Neural progenitor cell (in vitro differentiated cells): ENCODE measurements at regions not wholly inside any gene's neighbourhood (a gene's known extent, or its start where the extent isn't known, plus 50 kb on each side); places are given as distances from the start of the nearest gene placed in this dataset.

Experiments used
- DNase-seq: peaks from one replicate; pipeline ENCODE4 v3.0.0-alpha.2; 2016; ENCODE audit warnings: low spot score
- H2AFZ ChIP-seq: fragments of 200-600 bp; sonication (generic); replicated peaks from 2 replicates; pipeline ENCODE4 v1.6.1; 2016; ENCODE audit warnings: antibody characterized with exemption
- H3F3A ChIP-seq: fragments of 200-600 bp; sonication (generic); 2 replicates; pipeline ENCODE4 v1.6.1; 2016; ENCODE audit warnings: antibody characterized with exemption, low read depth
- H3K27ac ChIP-seq: fragments of 200-600 bp; sonication (generic); 2 replicates; pipeline ENCODE4 v1.5.1; 2016; ENCODE audit warnings: mild to moderate bottlenecking
- H3K27me3 ChIP-seq: fragments of 200-600 bp; sonication (generic); 2 replicates; pipeline ENCODE4 v1.6.1; 2016; ENCODE audit warnings: mild to moderate bottlenecking, moderate library complexity
- H3K36me3 ChIP-seq: fragments of 200-600 bp; sonication (generic); 2 replicates; pipeline ENCODE4 v1.5.1; 2016
- H3K4me1 ChIP-seq: fragments of 200-600 bp; sonication (generic); 2 replicates; pipeline ENCODE4 v1.6.1; 2016; ENCODE audit warnings: mixed run types
- H3K4me2 ChIP-seq: fragments of 200-600 bp; sonication (generic); 2 replicates; pipeline ENCODE4 v1.6.1; 2016
- H3K4me3 ChIP-seq: fragments of 200-600 bp; sonication (generic); 2 replicates; pipeline ENCODE4 v1.5.1; 2016
- H3K79me2 ChIP-seq: fragments of 200-600 bp; sonication (generic); 2 replicates; pipeline ENCODE4 v1.6.1; 2016; ENCODE audit warnings: low read depth
- H3K9ac ChIP-seq: fragments of 200-600 bp; sonication (generic); 2 replicates; pipeline ENCODE4 v1.6.1; 2016
- H3K9me3 ChIP-seq: fragments of 200-600 bp; sonication (generic); 2 replicates; pipeline ENCODE4 v1.5.1; 2016; ENCODE audit warnings: low read depth
- H4K20me1 ChIP-seq: fragments of 200-600 bp; sonication (generic); 2 replicates; pipeline ENCODE4 v1.6.1; 2016; ENCODE audit warnings: low read depth
- H3K27ac Mint-ChIP-seq: 3 replicates; pipeline ENCODE4 v1.8.0; 2021; ENCODE audit warnings: mixed read lengths
- H3K27me3 Mint-ChIP-seq: 2 replicates; pipeline ENCODE4 v1.8.0; 2022; ENCODE audit warnings: low read depth, mild to moderate bottlenecking, inconsistent platforms, moderate library complexity, mixed read lengths; ENCODE audit not compliant: insufficient read depth
- H3K36me3 Mint-ChIP-seq: 3 replicates; pipeline ENCODE4 v1.8.0; 2021; ENCODE audit warnings: mixed read lengths
- H3K4me1 Mint-ChIP-seq: 3 replicates; pipeline ENCODE4 v1.8.0; 2021; ENCODE audit warnings: mixed read lengths
- H3K4me3 Mint-ChIP-seq: 3 replicates; pipeline ENCODE4 v1.8.0; 2021; ENCODE audit warnings: mild to moderate bottlenecking, moderate library complexity, mixed read lengths
- H3K9me3 Mint-ChIP-seq: 3 replicates; pipeline ENCODE4 v1.8.0; 2020; ENCODE audit warnings: mixed read lengths
- CTCF ChIP-seq: fragments of 200-600 bp; sonication (generic); IDR thresholded peaks from 2 replicates; pipeline ENCODE4 v1.5.1; 2017; ENCODE audit warnings: antibody characterized with exemption, mild to moderate bottlenecking
- EZH2 ChIP-seq: fragments of 200-600 bp; sonication (generic); IDR thresholded peaks from 2 replicates; pipeline ENCODE4 v1.6.1; 2017; ENCODE audit warnings: antibody characterized with exemption, mild to moderate bottlenecking, moderate library complexity
- EZH2phosphoT487 ChIP-seq: fragments of 200-600 bp; sonication (generic); IDR thresholded peaks from 2 replicates; pipeline ENCODE4 v1.6.1; 2017; ENCODE audit warnings: antibody characterized with exemption

DNA sequence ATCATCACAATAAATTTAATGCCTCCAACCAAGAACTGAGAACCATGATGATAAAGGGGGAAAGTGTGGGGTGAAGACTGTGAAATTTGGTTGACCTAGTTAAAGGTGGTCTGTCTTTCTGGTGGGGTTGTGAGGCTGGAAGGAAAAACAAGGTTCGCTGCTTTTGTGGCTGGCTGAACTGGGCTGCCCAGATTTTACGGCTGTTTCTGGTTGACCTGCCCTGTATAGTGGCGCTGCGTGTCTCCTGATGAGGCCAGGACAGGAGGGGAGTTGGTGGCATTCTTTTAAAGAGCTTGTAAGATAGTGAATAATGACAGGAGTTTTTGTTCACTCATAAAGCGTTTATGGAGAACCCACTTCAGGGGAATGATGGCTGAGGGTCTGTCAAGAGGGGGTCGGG, 101.8 kb downstream of the CYP26A1 start:
- H2AFZ ChIP-seq: no peak overlapping the region
- Mint-ChIP-seq H3K27me3 (peaks cover 3% of the 10 kb centered on the region), H3K4me1 (peaks cover 20% of the 10 kb centered on the region), H3K27ac (no peak overlapping the region), H3K4me3 (no peak overlapping the region), H3K9me3 (peaks cover 6% of the 10 kb centered on the region), H3K36me3 (peaks cover 2% of the 10 kb centered on the region)
- H4K20me1 ChIP-seq: no peaks in the 10 kb centered on the region
- H3F3A ChIP-seq: no peaks in the 10 kb centered on the region
- H3K4me1 ChIP-seq: no peaks in the 10 kb centered on the region
- H3K4me3 ChIP-seq: no peak overlapping the region
- DNase-seq: no peak
- no peaks in the 10 kb centered on the region for H3K36me3 ChIP-seq
- H3K27ac ChIP-seq: no peak overlapping the region
- H3K9me3 ChIP-seq: peaks cover 5% of the 10 kb centered on the region
- H3K27me3 ChIP-seq: no peaks in the 10 kb centered on the region
- H3K4me2 ChIP-seq: no peak overlapping the region
- no peaks in the 10 kb centered on the region for H3K79me2 ChIP-seq
- H3K9ac ChIP-seq: no peak overlapping the region
- TF ChIP-seq EZH2: no peak
- TF ChIP-seq EZH2phosphoT487: no peak
- TF ChIP-seq CTCF: no peak

GRCh38 chr10:93177511-93177910, 103.8 kb downstream of the CYP26A1 start:
- no peak overlapping the region for H2AFZ ChIP-seq
- no peak overlapping the region for H3K4me3 ChIP-seq
- H3K79me2 ChIP-seq: no peaks in the 10 kb centered on the region
- no peak overlapping the region for H3K27ac Mint-ChIP-seq
- no peak overlapping the region for H3K4me3 Mint-ChIP-seq
- DNase-seq: no peak
- H3K36me3 Mint-ChIP-seq: no peaks in the 10 kb centered on the region
- peaks cover 20% of the 10 kb centered on the region for H3K4me1 Mint-ChIP-seq
- H3K4me1 ChIP-seq: no peaks in the 10 kb centered on the region
- no peaks in the 10 kb centered on the region for H3F3A ChIP-seq
- no peak overlapping the region for H3K4me2 ChIP-seq
- peaks cover 3% of the 10 kb centered on the region for H3K27me3 Mint-ChIP-seq
- H3K9me3 ChIP-seq: no peaks in the 10 kb centered on the region
- H3K27ac ChIP-seq: no peak overlapping the region
- H4K20me1 ChIP-seq: no peaks in the 10 kb centered on the region
- H3K27me3 ChIP-seq: no peaks in the 10 kb centered on the region
- H3K9ac ChIP-seq: no peak overlapping the region
- H3K9me3 Mint-ChIP-seq: no peaks in the 10 kb centered on the region
- no peaks in the 10 kb centered on the region for H3K36me3 ChIP-seq
- TF ChIP-seq CTCF (no peak), EZH2phosphoT487 (no peak), EZH2 (no peak)

DNA sequence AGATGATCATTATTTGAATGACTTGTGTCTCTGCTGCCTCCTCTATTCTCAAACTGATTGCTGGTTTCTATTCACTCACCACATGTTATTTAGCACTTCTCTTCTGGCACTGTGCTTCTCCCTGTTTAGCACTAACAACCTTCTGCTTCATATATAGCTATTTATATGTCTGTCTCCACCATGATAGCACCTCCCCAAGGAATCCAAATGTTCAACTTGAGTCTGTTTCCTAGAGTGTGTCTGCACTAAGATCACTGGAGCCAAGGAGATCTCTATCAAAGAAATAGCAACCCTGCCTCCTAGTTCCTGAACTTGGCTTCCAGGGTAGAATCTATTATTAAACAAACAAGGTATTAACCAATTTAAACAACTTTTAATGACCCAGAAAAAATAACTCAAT, 104.5 kb downstream of the CYP26A1 start:
- Histone ChIP-seq H3K4me2 (no peak overlapping the region), H3K4me3 (no peak overlapping the region), H3K4me1 (no peaks in the 10 kb centered on the region), H2AFZ (no peak overlapping the region), H4K20me1 (no peaks in the 10 kb centered on the region), H3F3A (no peaks in the 10 kb centered on the region), H3K27me3 (no peaks in the 10 kb centered on the region), H3K9me3 (no peaks in the 10 kb centered on the region), H3K27ac (no peak overlapping the region), H3K79me2 (no peaks in the 10 kb centered on the region), H3K9ac (no peak overlapping the region), H3K36me3 (no peaks in the 10 kb centered on the region)
- H3K4me3 Mint-ChIP-seq: no peak overlapping the region
- DNase-seq: no peak
- H3K27me3 Mint-ChIP-seq: peaks cover 3% of the 10 kb centered on the region
- H3K9me3 Mint-ChIP-seq: no peaks in the 10 kb centered on the region
- H3K36me3 Mint-ChIP-seq: no peaks in the 10 kb centered on the region
- TF ChIP-seq EZH2phosphoT487 (no peak), CTCF (no peak), EZH2 (no peak)
- H3K27ac Mint-ChIP-seq: no peak overlapping the region
- peaks cover 20% of the 10 kb centered on the region for H3K4me1 Mint-ChIP-seq
